WI38 (cell line): ENCODE measurements at regions not wholly inside any gene's neighbourhood (a gene's known extent, or its start where the extent isn't known, plus 50 kb on each side); places are given as distances from the start of the nearest gene placed in this dataset.

Experiments used
- H3K4me3 ChIP-seq: 2 replicates; pipeline ENCODE4 v1.5.1; 2011; ENCODE audit warnings: low read depth, mild to moderate bottlenecking, control low read depth, low read length
- TF ChIP-seq, protein P1 (sequence below): IDR thresholded peaks from 2 replicates; pipeline ENCODE4 v1.5.1; 2012; ENCODE audit warnings: low read depth, mild to moderate bottlenecking, control low read depth, low read length

DNA sequence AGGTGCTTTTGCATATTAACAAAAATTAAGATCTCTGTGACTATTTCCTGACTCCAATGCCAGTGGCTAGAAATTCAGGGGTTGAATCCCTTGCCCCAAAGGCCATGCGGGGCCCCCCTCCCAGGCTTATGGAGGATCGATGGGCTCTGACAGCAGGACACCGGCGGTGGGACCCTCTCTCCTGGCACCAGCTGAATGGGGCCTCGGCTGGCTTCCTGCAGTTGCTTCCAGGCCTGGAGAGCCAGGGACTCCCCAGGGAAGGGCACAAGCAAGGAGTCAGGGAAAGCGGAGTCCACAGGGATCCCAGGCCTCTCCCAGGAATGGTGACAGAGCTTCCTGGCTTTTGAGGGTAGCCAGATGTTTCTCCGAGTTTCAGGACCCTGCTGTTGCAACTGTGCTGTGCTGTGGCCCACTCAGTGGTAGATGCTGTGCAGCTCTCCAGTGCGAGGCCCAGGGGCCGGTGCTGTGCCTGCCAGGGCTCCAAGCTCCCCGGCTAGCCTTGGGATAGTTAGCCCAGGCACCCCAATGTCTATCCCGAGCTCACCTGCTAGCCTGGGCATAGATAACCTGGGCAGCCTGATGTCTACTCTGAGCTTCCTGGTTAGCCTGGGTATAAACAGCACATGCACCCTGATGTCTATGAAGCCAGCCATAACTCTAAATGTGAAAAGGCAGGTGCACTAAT, 372.6 kb downstream of the SHANK2 start:
- TF ChIP-seq, protein P1, sequence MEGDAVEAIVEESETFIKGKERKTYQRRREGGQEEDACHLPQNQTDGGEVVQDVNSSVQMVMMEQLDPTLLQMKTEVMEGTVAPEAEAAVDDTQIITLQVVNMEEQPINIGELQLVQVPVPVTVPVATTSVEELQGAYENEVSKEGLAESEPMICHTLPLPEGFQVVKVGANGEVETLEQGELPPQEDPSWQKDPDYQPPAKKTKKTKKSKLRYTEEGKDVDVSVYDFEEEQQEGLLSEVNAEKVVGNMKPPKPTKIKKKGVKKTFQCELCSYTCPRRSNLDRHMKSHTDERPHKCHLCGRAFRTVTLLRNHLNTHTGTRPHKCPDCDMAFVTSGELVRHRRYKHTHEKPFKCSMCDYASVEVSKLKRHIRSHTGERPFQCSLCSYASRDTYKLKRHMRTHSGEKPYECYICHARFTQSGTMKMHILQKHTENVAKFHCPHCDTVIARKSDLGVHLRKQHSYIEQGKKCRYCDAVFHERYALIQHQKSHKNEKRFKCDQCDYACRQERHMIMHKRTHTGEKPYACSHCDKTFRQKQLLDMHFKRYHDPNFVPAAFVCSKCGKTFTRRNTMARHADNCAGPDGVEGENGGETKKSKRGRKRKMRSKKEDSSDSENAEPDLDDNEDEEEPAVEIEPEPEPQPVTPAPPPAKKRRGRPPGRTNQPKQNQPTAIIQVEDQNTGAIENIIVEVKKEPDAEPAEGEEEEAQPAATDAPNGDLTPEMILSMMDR: no peak
- no peak overlapping the region for H3K4me3 ChIP-seq

DNA sequence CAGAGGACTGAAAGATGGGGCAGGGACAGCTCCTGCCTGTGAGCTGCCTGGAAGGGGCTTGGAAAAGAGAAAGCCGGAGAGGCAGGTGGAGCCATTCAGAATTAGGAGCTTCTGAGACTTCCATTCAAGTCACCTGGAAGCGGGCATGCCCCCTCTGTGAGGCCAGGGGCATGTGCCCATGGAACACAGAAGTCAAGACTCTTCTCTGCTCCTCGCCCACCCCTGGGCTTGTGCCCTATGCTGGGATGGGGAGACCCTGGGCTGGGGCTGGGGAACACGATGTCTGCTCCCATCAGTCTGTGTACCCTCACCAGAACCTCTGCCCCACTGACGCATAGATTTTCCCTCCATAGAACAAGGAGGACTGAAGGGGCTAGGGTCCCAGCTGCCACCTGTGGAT, 372.0 kb downstream of the SHANK2 start:
- H3K4me3 ChIP-seq: no peak overlapping the region
- TF ChIP-seq, protein P1: no peak

DNA sequence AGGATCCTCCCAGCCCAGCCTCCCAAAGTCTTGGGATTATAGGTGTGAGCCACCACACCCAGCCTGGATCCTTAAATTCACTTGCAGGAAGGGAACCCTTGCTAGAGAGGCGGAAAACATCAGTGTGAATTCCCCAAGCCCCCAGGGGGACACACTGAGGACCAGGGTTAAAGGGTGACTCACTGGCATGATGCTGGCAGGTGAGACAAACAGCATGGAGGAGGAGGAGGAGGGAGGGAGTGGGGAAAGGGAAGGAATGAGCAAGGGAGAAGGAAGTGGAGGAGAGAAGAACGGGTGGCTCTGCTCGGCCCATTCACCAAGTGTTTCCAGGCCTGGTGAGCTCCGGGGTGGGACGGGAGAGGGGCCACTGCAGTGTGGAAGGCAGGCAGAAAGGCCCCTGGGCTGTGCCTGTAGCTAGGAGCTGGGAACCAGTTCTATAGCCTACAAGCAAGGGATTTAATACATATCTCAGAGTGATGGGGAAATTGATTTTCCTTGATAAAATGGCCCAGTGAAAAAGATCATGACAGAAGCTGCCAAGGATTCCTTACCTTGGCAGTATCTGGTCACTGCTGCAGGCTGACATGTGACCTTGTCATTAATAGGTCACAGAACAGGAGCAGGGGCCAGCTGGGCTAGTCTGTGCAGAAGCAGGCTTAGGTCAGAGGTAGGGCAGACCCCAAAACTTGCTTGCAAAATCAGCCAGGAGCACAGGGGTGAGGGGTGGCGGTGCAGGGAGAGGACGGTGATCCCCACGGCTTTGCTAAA, 370.2 kb downstream of the SHANK2 start:
- TF ChIP-seq, protein P1: no peak
- no peak overlapping the region for H3K4me3 ChIP-seq

DNA sequence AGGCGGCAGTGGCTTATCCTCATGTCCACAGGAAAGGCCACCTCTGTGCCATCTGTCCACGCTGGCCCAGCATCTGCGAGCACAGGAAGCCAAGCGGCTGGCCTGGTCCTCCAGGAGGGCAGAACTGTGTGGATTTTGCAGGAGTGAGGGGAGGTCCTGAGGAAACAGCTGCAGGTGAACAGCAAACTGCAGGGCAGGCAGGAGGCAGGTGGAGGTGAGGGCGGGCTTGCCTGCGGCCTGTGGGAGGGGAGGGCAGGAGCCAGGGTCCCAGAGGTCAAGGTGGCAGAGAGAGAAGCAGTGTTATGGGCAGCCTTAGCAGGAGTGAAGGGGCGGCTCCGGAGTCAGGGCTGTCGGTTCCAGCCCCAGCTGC, 369.7 kb downstream of the SHANK2 start:
- no peak overlapping the region for H3K4me3 ChIP-seq
- TF ChIP-seq, protein P1: no peak

DNA sequence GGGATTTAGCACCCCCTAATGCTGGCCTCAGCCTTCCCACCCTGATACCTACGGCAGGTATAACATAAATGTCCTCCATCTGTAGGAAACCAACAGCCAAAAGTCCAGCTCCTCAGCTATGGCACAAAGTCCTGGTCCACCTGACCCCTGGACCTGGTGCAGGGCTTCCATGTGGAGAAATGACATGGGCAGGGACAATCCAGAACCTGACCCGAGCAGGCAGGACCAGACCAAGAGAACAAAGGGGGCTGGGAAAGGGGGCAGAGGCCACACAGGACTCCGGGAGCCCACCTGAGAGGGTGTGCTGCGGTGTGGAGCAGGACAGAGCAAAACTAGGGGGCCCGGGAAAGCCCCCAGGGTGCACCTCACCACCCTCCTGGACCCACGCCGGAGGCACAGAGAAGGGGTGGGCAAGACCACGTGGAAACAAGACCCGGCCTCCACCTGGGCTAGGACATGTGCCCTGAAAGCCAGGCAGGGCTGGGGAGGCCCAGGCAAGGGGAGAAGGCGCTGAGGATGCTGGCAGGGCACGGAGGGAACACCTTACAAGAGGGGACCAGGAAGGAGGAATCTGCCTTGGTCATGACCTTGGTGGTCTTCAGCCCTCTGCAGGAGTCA, 368.9 kb downstream of the SHANK2 start:
- TF ChIP-seq, protein P1: no peak
- H3K4me3 ChIP-seq: no peak overlapping the region

DNA sequence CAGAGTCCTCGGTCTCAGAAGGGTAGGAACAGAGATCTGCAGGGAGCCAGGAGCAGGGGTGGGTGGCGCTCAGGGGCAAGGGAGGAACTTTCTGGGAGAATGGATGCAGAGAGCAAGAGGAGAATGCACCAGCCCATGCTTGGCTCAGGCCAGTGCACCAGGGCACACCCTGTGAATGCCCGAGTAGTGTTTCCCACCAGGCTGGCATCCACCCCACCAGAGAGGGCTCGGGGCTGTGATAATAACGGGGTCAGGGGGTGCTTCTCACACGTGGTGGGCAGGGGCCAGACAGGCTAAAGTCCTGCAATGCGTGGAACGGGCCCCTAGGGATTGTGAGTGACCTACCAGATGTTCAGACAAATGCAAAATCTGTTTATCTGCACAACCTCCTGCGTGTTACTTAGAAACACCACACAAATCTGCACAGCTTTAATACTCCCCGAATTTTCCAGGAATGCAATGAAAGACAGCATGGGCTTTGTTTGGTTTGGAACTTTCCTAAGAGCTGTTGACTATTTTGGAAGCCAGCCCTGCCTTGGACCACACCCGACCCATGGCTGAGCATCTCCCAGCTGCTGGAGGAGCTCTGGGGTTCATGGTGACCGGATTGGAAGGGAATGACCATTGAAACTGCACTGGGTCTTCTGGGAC, 368.3 kb downstream of the SHANK2 start:
- H3K4me3 ChIP-seq: no peak overlapping the region
- TF ChIP-seq, protein P1: no peak
